ENCODE measurements at regions not wholly inside any gene's neighbourhood (a gene's known extent, or its start where the extent isn't known, plus 50 kb on each side); places are given as distances from the start of the nearest gene placed in this dataset.

DNA sequence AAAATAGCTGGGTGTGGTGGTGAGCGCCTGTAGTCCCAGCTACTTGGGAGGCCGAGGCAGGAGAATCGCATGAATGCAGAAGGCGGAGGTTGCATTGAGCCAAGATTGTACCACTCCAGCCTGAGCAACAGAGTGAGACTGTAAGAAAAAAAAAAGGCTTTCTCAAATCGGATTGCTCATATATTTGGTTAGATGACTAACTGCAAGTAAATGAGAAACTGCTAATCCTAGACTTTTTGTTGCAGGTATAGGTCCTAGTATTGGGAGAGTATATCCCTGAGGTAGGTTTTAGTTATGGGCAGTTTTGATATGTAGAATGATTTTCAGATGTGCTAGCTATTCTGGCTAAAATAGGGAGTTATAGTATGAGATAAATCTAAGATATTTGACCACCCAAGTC lies 944.8 kb downstream of the DNAH5 start:
- no peak for DNase-seq (ENCODE audit: unreplicated experiment)
- Mint-ChIP-seq H3K4me3 (ENCODE audit: unreplicated experiment) (no peak overlapping the region), H3K4me1 (ENCODE audit: insufficient read depth, unreplicated experiment) (peaks cover 11% of the 10 kb centered on the region), H3K9me3 (ENCODE audit: unreplicated experiment) (no peaks in the 10 kb centered on the region), H3K36me3 (ENCODE audit: insufficient read depth, unreplicated experiment) (no peaks in the 10 kb centered on the region), H3K27ac (ENCODE audit: low read depth, unreplicated experiment) (no peak overlapping the region), H3K27me3 (ENCODE audit: insufficient read depth, unreplicated experiment) (no peaks in the 10 kb centered on the region)
- intact Hi-C loops (cut with micrococcal nuclease): no loop called here
- TF ChIP-seq, protein P1, sequence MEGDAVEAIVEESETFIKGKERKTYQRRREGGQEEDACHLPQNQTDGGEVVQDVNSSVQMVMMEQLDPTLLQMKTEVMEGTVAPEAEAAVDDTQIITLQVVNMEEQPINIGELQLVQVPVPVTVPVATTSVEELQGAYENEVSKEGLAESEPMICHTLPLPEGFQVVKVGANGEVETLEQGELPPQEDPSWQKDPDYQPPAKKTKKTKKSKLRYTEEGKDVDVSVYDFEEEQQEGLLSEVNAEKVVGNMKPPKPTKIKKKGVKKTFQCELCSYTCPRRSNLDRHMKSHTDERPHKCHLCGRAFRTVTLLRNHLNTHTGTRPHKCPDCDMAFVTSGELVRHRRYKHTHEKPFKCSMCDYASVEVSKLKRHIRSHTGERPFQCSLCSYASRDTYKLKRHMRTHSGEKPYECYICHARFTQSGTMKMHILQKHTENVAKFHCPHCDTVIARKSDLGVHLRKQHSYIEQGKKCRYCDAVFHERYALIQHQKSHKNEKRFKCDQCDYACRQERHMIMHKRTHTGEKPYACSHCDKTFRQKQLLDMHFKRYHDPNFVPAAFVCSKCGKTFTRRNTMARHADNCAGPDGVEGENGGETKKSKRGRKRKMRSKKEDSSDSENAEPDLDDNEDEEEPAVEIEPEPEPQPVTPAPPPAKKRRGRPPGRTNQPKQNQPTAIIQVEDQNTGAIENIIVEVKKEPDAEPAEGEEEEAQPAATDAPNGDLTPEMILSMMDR (IDR thresholded peaks at IDR 0.05; ENCODE audit: unreplicated experiment): no peak
- POLR2A ChIA-PET: interaction anchor here (0.6 kb wide), 1 partner anchor 283 kb away, joined by 3 read pairs; no protein-coding TSS in a partner anchor
- CTCF ChIA-PET: interaction anchor here (0.5 to 0.7 kb wide), 2 partner anchors 313 to 1951 kb away, joined by 3 to 6 read pairs; no protein-coding TSS in a partner anchor
- BruUV-seq (replicated peaks): no TSS peak

DNA sequence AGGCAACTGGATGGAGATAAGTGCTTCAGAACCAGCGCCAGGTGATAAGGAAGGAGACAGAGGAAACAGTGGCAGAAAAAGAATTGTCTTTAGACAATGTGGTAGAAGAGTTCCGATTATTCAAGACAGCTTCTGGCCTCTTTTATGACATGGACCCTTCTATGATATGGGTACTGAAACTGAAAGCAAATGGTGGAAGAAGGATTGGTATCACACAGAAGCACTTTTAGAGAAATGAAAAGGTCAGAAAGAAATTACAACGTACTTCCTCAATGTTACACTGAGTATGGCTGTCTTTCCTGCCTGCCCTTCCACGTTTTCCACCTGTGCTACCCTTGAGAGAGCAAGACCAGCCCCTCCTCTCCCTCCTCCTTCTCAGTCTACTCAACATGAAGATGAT lies 959.3 kb downstream of the DNAH5 start:
- H3K4me3 Mint-ChIP-seq (ENCODE audit: unreplicated experiment): no peak overlapping the region
- DNase-seq (ENCODE audit: unreplicated experiment): no peak
- no peak overlapping the region for H3K27ac Mint-ChIP-seq (ENCODE audit: low read depth, unreplicated experiment)
- BruUV-seq (replicated peaks): no TSS peak
- CTCF ChIA-PET: no interaction called here
- H3K27me3 Mint-ChIP-seq (ENCODE audit: insufficient read depth, unreplicated experiment): no peaks in the 10 kb centered on the region
- no peaks in the 10 kb centered on the region for H3K9me3 Mint-ChIP-seq (ENCODE audit: unreplicated experiment)
- POLR2A ChIA-PET: no interaction called here
- no peaks in the 10 kb centered on the region for H3K36me3 Mint-ChIP-seq (ENCODE audit: insufficient read depth, unreplicated experiment)
- intact Hi-C loops (cut with micrococcal nuclease): no loop called here
- TF ChIP-seq, protein P1 (IDR thresholded peaks at IDR 0.05; ENCODE audit: unreplicated experiment): no peak
- H3K4me1 Mint-ChIP-seq (ENCODE audit: insufficient read depth, unreplicated experiment): no peaks in the 10 kb centered on the region

- Mint-ChIP-seq H3K27me3 (ENCODE audit: insufficient read depth, unreplicated experiment) (no peaks in the 10 kb centered on the region), H3K36me3 (ENCODE audit: insufficient read depth, unreplicated experiment) (no peaks in the 10 kb centered on the region), H3K4me3 (ENCODE audit: unreplicated experiment) (no peak overlapping the region), H3K4me1 (ENCODE audit: insufficient read depth, unreplicated experiment) (no peaks in the 10 kb centered on the region), H3K9me3 (ENCODE audit: unreplicated experiment) (no peaks in the 10 kb centered on the region), H3K27ac (ENCODE audit: low read depth, unreplicated experiment) (no peak overlapping the region)
- CTCF ChIA-PET: interaction anchor here (1.0 kb wide), 1 partner anchor 11 kb away, joined by 3 read pairs; no protein-coding TSS in a partner anchor
- POLR2A ChIA-PET: no interaction called here
- TF ChIP-seq, protein P1 (IDR thresholded peaks at IDR 0.05; ENCODE audit: unreplicated experiment): no peak
- DNase-seq (ENCODE audit: unreplicated experiment): no peak
- BruUV-seq (replicated peaks): no TSS peak
- intact Hi-C loops (cut with micrococcal nuclease): no loop called here
These were observed 969.6 kb downstream of the DNAH5 start for GRCh38 chr5:12974856-12975255.

DNA sequence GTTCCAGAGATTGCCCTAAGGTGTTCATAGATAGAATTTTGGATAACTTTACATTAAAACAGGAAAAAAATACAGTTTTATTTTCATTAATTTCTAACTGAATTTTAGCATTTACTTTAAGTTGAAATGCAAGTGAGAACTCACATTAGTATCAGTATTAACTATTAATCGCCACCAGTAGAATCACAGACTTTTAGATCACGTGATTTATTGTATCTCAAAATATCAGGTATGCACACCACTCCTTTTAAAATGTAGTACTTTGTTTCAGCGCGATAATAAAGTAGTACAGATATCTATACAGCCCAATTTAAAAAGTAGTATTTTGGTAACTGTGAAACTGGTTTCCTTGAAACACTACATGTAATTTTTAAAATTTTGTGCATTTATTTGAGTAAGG lies 978.7 kb downstream of the DNAH5 start:
- ChIA-PET CTCF (no interaction called here), POLR2A (no interaction called here)
- no peaks in the 10 kb centered on the region for H3K9me3 Mint-ChIP-seq (ENCODE audit: unreplicated experiment)
- no peaks in the 10 kb centered on the region for H3K4me1 Mint-ChIP-seq (ENCODE audit: insufficient read depth, unreplicated experiment)
- intact Hi-C loops (cut with micrococcal nuclease): no loop called here
- H3K27ac Mint-ChIP-seq (ENCODE audit: low read depth, unreplicated experiment): no peak overlapping the region
- TF ChIP-seq, protein P1 (IDR thresholded peaks at IDR 0.05; ENCODE audit: unreplicated experiment): no peak
- BruUV-seq (replicated peaks): no TSS peak
- no peak for DNase-seq (ENCODE audit: unreplicated experiment)
- no peaks in the 10 kb centered on the region for H3K27me3 Mint-ChIP-seq (ENCODE audit: insufficient read depth, unreplicated experiment)
- H3K4me3 Mint-ChIP-seq (ENCODE audit: unreplicated experiment): no peak overlapping the region
- H3K36me3 Mint-ChIP-seq (ENCODE audit: insufficient read depth, unreplicated experiment): no peaks in the 10 kb centered on the region

Measured in MCF 10A (cell line).